GM12878 (cell line): ENCODE measurements at regions not wholly inside any gene's neighbourhood (a gene's known extent, or its start where the extent isn't known, plus 50 kb on each side); places are given as distances from the start of the nearest gene placed in this dataset.

Source experiments
- ATAC-seq: fragments of 200-7000 bp; cut with Tn5 transposase; 3 replicates; pipeline ENCODE4 v1.9.1; 2020; ENCODE audit warnings: mild to moderate bottlenecking, moderate library complexity
- BruUV-seq: library from RNA; stranded (reverse); fragments of 400-500 nt; replicated peaks from 2 replicates; lab custom pipeline; 2021; lab: Mats Ljungman, UMichigan
- CTCF ChIA-PET: fragments of 300-600 bp; sonication (Branson Sonifier 250); formaldehyde crosslinking; extraction: SDS; loops from one replicate; lab custom pipeline; 2021; ENCODE audit warnings: inconsistent platforms; lab: Yijun Ruan, JAX
- POLR2A ChIA-PET: fragments of 350-600 bp; formaldehyde crosslinking; extraction: SDS; loops from one replicate; lab custom pipeline; 2021; ENCODE audit warnings: inconsistent platforms; lab: Charles Lee
- RAD21 ChIA-PET: fragments of 300-600 bp; sonication (Branson Sonifier 250); formaldehyde crosslinking; loops from one replicate; lab custom pipeline; 2023; ENCODE audit warnings: antibody characterized with exemption; ENCODE audit not compliant: unreplicated experiment; lab: Charles Lee
- SMC1A ChIA-PET: fragments of 300-600 bp; sonication (Branson Sonifier 250); formaldehyde crosslinking; loops from one replicate; lab custom pipeline; 2023; ENCODE audit not compliant: unreplicated experiment, uncharacterized antibody; lab: Charles Lee
- DNase-seq: peaks from one replicate; pipeline ENCODE4 v3.0.0-alpha.2; 2011; ENCODE audit warnings: low read depth, low spot score
- FAIRE-seq: peaks from 3 replicates; lab custom pipeline; 2011; peaks lifted over from hg19 to GRCh38; lab: Jason Lieb, UNC
- H2AFZ ChIP-seq: 2 replicates; pipeline ENCODE4 v1.6.0; 2011; ENCODE audit warnings: low read depth, low read length, control low read depth; ENCODE audit not compliant: control insufficient read depth
- H3K27ac ChIP-seq: 2 replicates; pipeline ENCODE4 v1.5.1; 2011; ENCODE audit warnings: control low read depth; ENCODE audit not compliant: control insufficient read depth, insufficient read depth
- H3K27me3 ChIP-seq, 2 experiments: replicated peaks in 1 of 2; 2 replicates each; pipeline versions ENCODE4 v1.6.0 to v1.6.1; 2011; ENCODE audit warnings: low read length in 1 of 2; ENCODE audit not compliant: control insufficient read depth in 2 of 2, insufficient read depth in 2 of 2
- H3K36me3 ChIP-seq, 2 experiments: 2 replicates each; pipeline ENCODE4 v1.5.1; 2011; ENCODE audit warnings: low read length in 1 of 2; ENCODE audit not compliant: control insufficient read depth in 2 of 2, insufficient read depth in 2 of 2
- H3K4me1 ChIP-seq: 2 replicates; pipeline ENCODE4 v1.6.1; 2011; ENCODE audit warnings: mild to moderate bottlenecking, low read length, moderate library complexity, mixed read lengths; ENCODE audit not compliant: control insufficient read depth, insufficient read depth
- H3K4me2 ChIP-seq: 2 replicates; pipeline ENCODE4 v1.6.0; 2011; ENCODE audit warnings: control low read depth; ENCODE audit not compliant: control insufficient read depth, insufficient read depth
- H3K4me3 ChIP-seq: fragments of 200-600 bp; sonication (generic); 2 replicates; pipeline ENCODE4 v1.5.1; 2016
- H3K79me2 ChIP-seq: 2 replicates; pipeline ENCODE4 v1.6.0; 2011; ENCODE audit warnings: low read length; ENCODE audit not compliant: control insufficient read depth, insufficient read depth
- H3K9ac ChIP-seq: 2 replicates; pipeline ENCODE4 v1.8.0; 2011; ENCODE audit warnings: low read length, control low read depth, mixed read lengths; ENCODE audit not compliant: control insufficient read depth, insufficient read depth
- H3K9me3 ChIP-seq: replicated peaks from 3 replicates; pipeline ENCODE4 v1.5.1; 2011; ENCODE audit warnings: mild to moderate bottlenecking, low read length; ENCODE audit not compliant: control insufficient read depth, insufficient read depth
- H4K20me1 ChIP-seq: 2 replicates; pipeline ENCODE4 v1.6.0; 2011; ENCODE audit not compliant: control insufficient read depth, insufficient read depth
- HDAC6 ChIP-seq: fragments of 200-600 bp; sonication (generic); IDR thresholded peaks from one replicate; pipeline ENCODE4 v1.8.0; 2017; ENCODE audit warnings: antibody characterized with exemption; ENCODE audit not compliant: unreplicated experiment
- NBN ChIP-seq: fragments of 450-650 bp; IDR thresholded peaks from 2 replicates; pipeline ENCODE4 v1.6.1; 2016
- PML ChIP-seq: IDR thresholded peaks from 2 replicates; pipeline ENCODE4 v1.6.1; 2012; ENCODE audit warnings: low read length, inconsistent platforms
- ZNF24 ChIP-seq: fragments of 450-650 bp; IDR thresholded peaks from 2 replicates; pipeline ENCODE4 v1.6.1; 2017; ENCODE audit warnings: antibody characterized with exemption, mild to moderate bottlenecking
- WGBS: methylation state at CpG from one replicate; pipeline ENCODE4 v1.1.6; 2016; ENCODE audit warnings: low lambda C conversion rate; ENCODE audit not compliant: insufficient replicate concordance, insufficient coverage; ENCODE audit errors: missing lambda C conversion rate; 5-methylcytosine and 5-hydroxymethylcytosine counted together
- in situ Hi-C: fragments of 300-500 bp; cut with MboI; formaldehyde crosslinking; loops from 9 replicates; pipeline ENCODE4 v1.14.3; 2018; ENCODE audit warnings: mixed read lengths
- intact Hi-C: fragments of 100-400 bp; cut with micrococcal nuclease; formaldehyde crosslinking; loops from one replicate; pipeline ENCODE4 v1.14.2; 2022; ENCODE audit not compliant: unreplicated experiment
- TF ChIP-seq, protein P1 (sequence below): fragments of 450-650 bp; formaldehyde crosslinking; IDR thresholded peaks from 2 replicates; pipeline ENCODE4 v1.4.0; 2022; ENCODE audit warnings: mild to moderate bottlenecking, moderate library complexity
- TF ChIP-seq, protein P2 (sequence below): IDR thresholded peaks from 2 replicates; pipeline ENCODE4 v1.6.1; 2012; ENCODE audit warnings: improper control_type of control experiment, low read depth, low read length; ENCODE audit not compliant: insufficient replicate concordance
- TF ChIP-seq, protein P3 (sequence below): fragments of 450-650 bp; IDR thresholded peaks from 2 replicates; pipeline ENCODE4 v1.6.1; 2017; ENCODE audit warnings: borderline replicate concordance

DNA sequence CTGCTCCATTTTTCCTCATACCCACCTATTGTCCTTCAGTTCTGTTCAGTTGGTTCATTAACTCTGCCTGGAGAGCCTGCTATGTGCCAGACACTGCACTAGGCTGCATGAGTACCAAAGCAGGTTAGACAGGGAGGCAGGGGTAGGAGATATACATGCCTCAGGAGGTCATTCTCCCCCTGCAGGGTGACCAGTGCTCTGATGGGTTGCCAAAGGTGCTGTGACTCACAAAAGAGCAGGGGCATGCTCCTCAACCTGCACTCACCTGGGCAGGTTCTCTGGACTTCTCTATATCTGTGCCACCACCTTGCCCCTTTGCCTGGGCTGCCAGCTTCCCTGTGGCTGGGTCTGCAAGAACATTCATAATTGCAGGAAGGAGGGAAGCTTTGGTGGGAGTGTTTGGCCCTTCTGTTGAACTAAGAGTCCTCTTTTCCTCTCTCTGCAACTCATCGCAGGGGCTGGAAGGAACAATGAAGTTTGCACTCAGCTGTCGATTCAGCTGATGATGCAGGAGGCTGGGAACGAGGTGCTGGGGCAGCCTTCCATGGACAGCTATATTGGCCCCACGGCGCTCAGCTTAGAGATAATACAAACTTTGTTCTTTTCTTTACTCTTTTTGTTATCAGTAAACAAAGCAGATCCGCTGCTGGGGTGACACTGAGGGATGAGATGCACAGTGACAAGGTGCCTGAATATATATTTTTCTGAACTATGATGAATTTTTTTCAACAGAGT, 356.4 kb upstream of the PLXNA2 start:
- ChIA-PET SMC1A (interaction anchor here (1.2 kb wide), 1 partner anchor 27 kb away, joined by 3 read pairs; no protein-coding TSS in a partner anchor), POLR2A (no interaction called here), CTCF (no interaction called here), RAD21 (no interaction called here)
- intact Hi-C loops: no loop called here
- no peak for FAIRE-seq
- Histone ChIP-seq H3K36me3 (no peaks in the 10 kb centered on the region), H3K9me3 (no peaks in the 10 kb centered on the region), H2AFZ (no peak overlapping the region), H3K27ac (no peak overlapping the region), H3K27me3 (no peaks in the 10 kb centered on the region), H4K20me1 (no peaks in the 10 kb centered on the region), H3K4me1 (peaks cover 20% of the 10 kb centered on the region), H3K79me2 (no peaks in the 10 kb centered on the region), H3K4me2 (no peak overlapping the region), H3K9ac (no peak overlapping the region), H3K4me3 (no peak overlapping the region)
- no peak for DNase-seq
- ATAC-seq: no peak
- no TSS peak for BruUV-seq
- in situ Hi-C loops: no loop called here
- WGBS: 37% methylated on average over 6 of the region's 6 CpGs
- TF ChIP-seq, protein P1, sequence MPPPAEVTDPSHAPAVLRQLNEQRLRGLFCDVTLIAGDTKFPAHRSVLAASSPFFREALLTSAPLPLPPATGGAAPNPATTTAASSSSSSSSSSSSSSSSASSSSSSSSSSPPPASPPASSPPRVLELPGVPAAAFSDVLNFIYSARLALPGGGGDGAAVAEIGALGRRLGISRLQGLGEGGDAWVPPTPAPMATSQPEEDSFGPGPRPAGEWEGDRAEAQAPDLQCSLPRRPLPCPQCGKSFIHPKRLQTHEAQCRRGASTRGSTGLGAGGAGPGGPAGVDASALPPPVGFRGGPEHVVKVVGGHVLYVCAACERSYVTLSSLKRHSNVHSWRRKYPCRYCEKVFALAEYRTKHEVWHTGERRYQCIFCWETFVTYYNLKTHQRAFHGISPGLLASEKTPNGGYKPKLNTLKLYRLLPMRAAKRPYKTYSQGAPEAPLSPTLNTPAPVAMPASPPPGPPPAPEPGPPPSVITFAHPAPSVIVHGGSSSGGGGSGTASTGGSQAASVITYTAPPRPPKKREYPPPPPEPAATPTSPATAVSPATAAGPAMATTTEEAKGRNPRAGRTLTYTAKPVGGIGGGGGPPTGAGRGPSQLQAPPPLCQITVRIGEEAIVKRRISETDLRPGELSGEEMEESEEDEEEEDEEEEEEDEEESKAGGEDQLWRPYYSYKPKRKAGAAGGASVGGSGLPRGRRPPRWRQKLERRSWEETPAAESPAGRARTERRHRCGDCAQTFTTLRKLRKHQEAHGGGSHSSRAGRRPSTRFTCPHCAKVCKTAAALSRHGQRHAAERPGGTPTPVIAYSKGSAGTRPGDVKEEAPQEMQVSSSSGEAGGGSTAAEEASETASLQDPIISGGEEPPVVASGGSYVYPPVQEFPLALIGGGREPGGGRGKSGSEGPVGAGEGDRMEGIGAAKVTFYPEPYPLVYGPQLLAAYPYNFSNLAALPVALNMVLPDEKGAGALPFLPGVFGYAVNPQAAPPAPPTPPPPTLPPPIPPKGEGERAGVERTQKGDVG: no peak

DNA sequence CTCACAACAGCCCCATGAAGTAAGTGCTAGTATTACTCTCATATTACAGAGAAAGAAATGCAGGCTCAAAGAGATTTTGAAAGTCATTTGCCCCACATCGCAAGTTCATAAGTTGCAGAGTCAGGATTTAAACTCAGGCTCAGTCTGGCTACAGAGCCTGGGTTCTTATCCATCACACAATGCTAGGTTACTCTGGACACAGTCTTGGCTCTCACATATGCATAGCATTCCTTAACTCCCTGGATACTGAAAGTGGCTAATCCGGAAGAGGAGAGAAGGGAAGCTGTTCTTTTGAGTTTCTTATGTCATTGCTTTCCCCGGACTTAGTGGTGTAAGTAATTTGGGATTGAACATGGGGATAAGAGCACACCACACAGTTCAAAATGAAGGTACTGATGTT, 357.4 kb upstream of the PLXNA2 start:
- Histone ChIP-seq H3K27ac (no peak overlapping the region), H3K4me3 (no peak overlapping the region), H3K4me2 (no peak overlapping the region), H3K4me1 (peaks cover 22% of the 10 kb centered on the region), H2AFZ (no peak overlapping the region), H3K9me3 (no peaks in the 10 kb centered on the region; the same call in 2 of the 3 replicates), H3K9ac (no peak overlapping the region), H3K36me3 (no peaks in the 10 kb centered on the region), H3K27me3 (no peaks in the 10 kb centered on the region), H3K79me2 (no peaks in the 10 kb centered on the region), H4K20me1 (no peaks in the 10 kb centered on the region)
- CTCF ChIA-PET: no interaction called here
- SMC1A ChIA-PET: no interaction called here
- no TSS peak for BruUV-seq
- intact Hi-C loops (no loop called here), in situ Hi-C loops (no loop called here)
- no peak for FAIRE-seq
- RAD21 ChIA-PET: no interaction called here
- no peak for DNase-seq
- POLR2A ChIA-PET: no interaction called here
- WGBS: 63% methylated on average over 3 of the region's 3 CpGs
- ATAC-seq: no peak
- TF ChIP-seq, protein P2, sequence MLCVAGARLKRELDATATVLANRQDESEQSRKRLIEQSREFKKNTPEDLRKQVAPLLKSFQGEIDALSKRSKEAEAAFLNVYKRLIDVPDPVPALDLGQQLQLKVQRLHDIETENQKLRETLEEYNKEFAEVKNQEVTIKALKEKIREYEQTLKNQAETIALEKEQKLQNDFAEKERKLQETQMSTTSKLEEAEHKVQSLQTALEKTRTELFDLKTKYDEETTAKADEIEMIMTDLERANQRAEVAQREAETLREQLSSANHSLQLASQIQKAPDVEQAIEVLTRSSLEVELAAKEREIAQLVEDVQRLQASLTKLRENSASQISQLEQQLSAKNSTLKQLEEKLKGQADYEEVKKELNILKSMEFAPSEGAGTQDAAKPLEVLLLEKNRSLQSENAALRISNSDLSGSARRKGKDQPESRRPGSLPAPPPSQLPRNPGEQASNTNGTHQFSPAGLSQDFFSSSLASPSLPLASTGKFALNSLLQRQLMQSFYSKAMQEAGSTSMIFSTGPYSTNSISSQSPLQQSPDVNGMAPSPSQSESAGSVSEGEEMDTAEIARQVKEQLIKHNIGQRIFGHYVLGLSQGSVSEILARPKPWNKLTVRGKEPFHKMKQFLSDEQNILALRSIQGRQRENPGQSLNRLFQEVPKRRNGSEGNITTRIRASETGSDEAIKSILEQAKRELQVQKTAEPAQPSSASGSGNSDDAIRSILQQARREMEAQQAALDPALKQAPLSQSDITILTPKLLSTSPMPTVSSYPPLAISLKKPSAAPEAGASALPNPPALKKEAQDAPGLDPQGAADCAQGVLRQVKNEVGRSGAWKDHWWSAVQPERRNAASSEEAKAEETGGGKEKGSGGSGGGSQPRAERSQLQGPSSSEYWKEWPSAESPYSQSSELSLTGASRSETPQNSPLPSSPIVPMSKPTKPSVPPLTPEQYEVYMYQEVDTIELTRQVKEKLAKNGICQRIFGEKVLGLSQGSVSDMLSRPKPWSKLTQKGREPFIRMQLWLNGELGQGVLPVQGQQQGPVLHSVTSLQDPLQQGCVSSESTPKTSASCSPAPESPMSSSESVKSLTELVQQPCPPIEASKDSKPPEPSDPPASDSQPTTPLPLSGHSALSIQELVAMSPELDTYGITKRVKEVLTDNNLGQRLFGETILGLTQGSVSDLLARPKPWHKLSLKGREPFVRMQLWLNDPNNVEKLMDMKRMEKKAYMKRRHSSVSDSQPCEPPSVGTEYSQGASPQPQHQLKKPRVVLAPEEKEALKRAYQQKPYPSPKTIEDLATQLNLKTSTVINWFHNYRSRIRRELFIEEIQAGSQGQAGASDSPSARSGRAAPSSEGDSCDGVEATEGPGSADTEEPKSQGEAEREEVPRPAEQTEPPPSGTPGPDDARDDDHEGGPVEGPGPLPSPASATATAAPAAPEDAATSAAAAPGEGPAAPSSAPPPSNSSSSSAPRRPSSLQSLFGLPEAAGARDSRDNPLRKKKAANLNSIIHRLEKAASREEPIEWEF: no peak
- TF ChIP-seq NBN (no peak), PML (no peak), ZNF24 (no peak), HDAC6 (no peak)
- TF ChIP-seq, protein P3, sequence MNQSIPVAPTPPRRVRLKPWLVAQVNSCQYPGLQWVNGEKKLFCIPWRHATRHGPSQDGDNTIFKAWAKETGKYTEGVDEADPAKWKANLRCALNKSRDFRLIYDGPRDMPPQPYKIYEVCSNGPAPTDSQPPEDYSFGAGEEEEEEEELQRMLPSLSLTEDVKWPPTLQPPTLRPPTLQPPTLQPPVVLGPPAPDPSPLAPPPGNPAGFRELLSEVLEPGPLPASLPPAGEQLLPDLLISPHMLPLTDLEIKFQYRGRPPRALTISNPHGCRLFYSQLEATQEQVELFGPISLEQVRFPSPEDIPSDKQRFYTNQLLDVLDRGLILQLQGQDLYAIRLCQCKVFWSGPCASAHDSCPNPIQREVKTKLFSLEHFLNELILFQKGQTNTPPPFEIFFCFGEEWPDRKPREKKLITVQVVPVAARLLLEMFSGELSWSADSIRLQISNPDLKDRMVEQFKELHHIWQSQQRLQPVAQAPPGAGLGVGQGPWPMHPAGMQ: no peak
